Nucleus accumbens (tissue), 56 donors: ENCODE measurements at regions not wholly inside any gene's neighbourhood (a gene's known extent, or its start where the extent isn't known, plus 50 kb on each side); places are given as distances from the start of the nearest gene placed in this dataset.
A peak's percentile ranks its signal among the peaks of the same experiment; 100 is the strongest.
"Not testable (repeated sequence)": the region's sequence is repeated elsewhere in the genome, so short reads cannot be mapped to it uniquely, and the experiment has no call there.

Source experiments
- DNase-seq, 56 donors: peaks; one replicate each; lab custom pipeline; 2025; lab: John Stamatoyannopoulos, UW

- DNase-seq: no peak
Observed at GRCh38 chr9:108803428-108804065, 52.2 kb downstream of the ACTL7B start.

- no peak for DNase-seq
Observed at GRCh38 chr9:108802967-108803366, 52.8 kb downstream of the ACTL7B start.

GRCh38 chr9:108801949-108802348 is 53.8 kb downstream of the ACTL7B start:
- DNase-seq: no peak

GRCh38 chr9:108800632-108801099 is 55.1 kb downstream of the ACTL7B start:
- DNase-seq: no peak

GRCh38 chr9:108793573-108793972 is 62.2 kb downstream of the ACTL7B start:
- no peak for DNase-seq

GRCh38 chr9:108789742-108790141 is 66.0 kb downstream of the ACTL7B start:
- no peak for DNase-seq

GRCh38 chr9:108787690-108788048 is 68.1 kb downstream of the ACTL7B start:
- DNase-seq: no peak

- peak in 6 of 56 donors; percentile 5 to 35 (median 20) for DNase-seq
Observed at GRCh38 chr9:108786901-108787689, 68.7 kb downstream of the ACTL7B start.

- no peak for DNase-seq
Observed at GRCh38 chr9:108786322-108786721, 69.5 kb downstream of the ACTL7B start.

- no peak for DNase-seq
Observed at GRCh38 chr9:108784998-108785397, 70.8 kb downstream of the ACTL7B start.

- peak in 1 of 56 donors; percentile 14 for DNase-seq
Observed at GRCh38 chr9:108783731-108784495, 71.9 kb downstream of the ACTL7B start.

GRCh38 chr9:108783326-108783725 is 72.5 kb downstream of the ACTL7B start:
- peak in 10 of 56 donors; percentile 3 to 41 (median 11) for DNase-seq

- DNase-seq: no peak
Observed at GRCh38 chr9:108780942-108781734, 74.6 kb downstream of the ACTL7B start.

- DNase-seq: peak in 47 of 56 donors; percentile 4 to 75 (median 39)
Observed at GRCh38 chr9:108779551-108780325, 76.0 kb downstream of the ACTL7B start.

- no peak for DNase-seq
Observed at GRCh38 chr9:108776920-108777639, 78.7 kb downstream of the ACTL7B start.

GRCh38 chr9:108775901-108776306 is 79.9 kb downstream of the ACTL7B start:
- DNase-seq: no peak

- DNase-seq: not testable (repeated sequence)
Observed at GRCh38 chr9:108774088-108774487, 81.7 kb downstream of the ACTL7B start.

GRCh38 chr9:108772301-108772894 is 83.4 kb downstream of the ACTL7B start:
- DNase-seq: no peak
